ENCODE measurements at regions not wholly inside any gene's neighbourhood (a gene's known extent, or its start where the extent isn't known, plus 50 kb on each side); places are given as distances from the start of the nearest gene placed in this dataset.

DNA sequence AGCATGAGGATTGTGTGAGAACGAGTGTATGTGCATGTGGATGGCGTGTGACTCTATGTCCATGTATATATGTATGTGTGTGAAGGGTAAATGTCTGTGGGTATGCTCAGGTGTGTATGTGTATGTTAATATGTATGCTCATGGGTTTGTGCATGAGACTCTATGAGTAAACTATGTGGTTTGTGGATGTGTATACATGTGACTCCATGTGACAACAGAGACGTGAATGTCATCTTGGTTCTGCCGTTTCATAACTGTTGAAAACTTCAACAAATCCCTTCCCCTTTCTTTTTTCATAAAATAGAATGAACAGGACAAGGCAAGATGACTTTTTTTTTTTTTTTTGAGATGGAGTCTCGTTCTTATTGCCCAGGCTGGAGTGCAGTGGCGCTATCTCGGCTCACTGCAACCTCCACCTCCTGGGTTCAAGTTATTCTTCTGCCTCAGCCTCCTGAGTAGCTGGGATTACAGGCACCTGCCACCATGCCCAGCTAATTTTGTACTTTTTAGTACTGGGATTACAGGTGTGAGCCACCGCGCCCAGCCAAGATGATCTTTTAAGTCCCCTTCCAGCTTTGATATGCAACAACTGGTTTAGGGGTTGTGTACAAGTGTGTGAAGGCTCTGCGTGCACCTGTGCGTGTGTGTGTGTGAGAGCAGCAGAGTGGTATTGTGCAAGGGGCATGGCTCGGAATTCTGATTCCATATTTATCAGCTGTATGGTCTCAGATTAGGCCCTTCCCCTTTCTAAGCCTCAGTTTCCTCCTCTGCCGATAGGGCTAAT is 106.3 kb downstream of the EBNA1BP2 start:
- DNase-seq (ENCODE audit: low read depth), result no peak

GRCh38 chr1:43065191-43065590 is 106.5 kb upstream of the SLC2A1 start:
- DNase-seq (ENCODE audit: low read depth), result no peak

DNA sequence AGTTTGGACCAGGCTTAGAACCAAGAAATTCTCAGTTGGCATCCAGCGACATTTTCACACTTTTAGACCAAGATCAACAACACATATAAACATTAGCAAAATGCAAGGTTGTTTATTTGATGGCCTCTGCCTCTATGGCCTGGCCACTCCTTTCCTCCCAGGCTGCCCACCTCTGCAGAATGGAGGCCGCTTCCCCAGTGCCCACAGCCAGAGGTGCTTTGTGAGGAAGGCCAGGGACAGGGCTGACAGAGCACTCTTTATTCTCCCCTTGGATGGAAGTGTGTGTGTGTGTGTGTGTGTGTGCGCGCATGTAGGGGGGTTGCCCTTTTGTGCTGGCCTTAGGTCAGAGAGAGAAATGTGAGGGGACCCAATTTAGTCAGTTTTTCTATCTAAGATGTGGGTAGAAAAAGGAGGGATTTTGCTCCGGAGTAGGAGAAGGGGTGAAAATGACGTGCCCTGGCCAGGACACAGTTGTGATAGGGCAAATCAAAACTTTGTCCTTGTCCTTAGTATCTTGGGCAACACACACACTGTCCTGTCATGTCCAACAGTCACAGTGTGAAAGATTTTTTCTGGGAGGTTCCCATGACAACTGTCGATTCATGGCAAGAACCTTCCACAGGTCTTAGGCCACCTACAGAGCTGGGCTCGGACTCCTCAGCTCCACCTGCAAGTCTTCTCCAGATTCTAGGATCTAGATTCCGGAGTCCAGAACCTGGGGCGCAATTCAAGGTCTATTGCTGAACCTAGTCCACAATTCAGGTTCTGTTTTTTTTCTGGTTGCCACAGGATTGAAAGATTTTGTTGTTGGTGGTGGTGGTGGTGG is 104.9 kb upstream of the SLC2A1 start:
- no peak for DNase-seq (ENCODE audit: low read depth)

DNA sequence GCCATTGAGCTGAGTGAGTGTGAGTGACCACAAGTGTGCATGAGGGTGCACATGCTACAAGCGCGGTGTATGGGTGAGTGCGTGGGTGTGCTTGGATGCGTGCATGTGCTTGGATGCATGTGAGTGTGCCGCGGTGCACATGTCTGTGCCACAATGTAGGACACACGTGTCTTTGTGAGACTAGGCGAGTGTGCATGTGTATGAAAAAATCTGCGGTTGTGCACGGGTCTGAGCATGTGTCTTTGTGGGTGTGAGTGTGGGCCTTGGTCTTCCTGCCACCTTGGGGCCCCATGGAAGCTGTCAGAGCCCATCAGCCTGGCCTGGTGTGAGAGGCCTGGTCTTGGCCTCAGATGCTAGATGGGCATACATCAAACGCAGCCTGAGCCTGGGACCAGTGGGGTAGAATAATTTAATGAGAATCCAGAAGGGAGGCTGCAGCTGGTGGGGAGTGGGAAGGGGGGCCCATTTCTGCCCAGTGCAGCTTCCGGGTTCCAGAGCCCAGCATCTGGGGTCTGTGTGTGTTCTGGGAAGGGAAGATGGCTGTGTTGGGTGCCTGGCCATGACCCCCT is 103.9 kb upstream of the SLC2A1 start:
- no peak for DNase-seq (ENCODE audit: low read depth)

GRCh38 chr1:43061757-43062156 is 103.1 kb upstream of the SLC2A1 start:
- no peak for DNase-seq (ENCODE audit: low read depth)

- no peak for DNase-seq (ENCODE audit: low read depth)
Measured at GRCh38 chr1:43059640-43060574, 101.2 kb upstream of the SLC2A1 start.

DNA sequence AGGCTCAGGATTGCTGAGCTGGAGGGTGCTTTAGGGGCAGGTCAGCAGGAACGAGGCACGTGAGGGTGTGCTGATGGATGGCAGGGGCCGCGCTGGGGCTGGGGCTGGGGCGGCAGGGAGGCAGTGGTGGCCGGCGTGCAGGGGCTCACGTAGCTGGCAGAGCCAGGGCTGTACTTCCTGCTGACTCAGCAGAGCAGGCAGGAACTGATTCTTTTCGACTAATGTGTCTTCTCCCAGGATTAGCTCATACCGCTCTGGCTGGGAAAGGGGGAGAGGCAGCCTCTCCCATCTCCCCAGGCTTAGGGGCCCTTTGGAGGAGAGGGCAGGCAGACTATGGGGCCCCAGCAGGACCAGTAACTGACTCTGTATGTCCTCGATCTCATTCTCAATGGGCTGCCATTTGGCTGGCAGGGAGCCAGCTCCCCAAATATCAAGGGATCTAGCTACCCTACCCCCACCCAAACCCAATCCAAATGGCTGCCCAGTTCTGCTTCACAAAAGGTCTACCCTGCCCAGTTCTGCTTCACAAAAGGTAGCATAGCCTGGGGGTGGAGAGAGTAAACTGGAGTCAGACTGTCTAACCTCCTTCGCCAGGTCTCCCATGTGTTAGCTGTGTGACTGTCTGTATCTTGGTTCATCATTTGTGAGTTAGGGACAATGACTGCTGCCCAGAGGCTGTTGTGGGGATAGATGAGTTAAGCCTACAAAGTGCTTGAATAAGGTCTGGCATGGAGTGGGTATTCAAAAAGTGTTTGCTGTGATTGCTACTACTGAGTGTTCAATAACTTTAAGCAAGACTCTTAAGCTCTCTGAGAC is 100.1 kb upstream of the SLC2A1 start:
- DNase-seq (ENCODE audit: low read depth), result no peak

- DNase-seq (ENCODE audit: low read depth), result no peak
Measured at GRCh38 chr1:43058056-43058455, 99.4 kb upstream of the SLC2A1 start.

DNA sequence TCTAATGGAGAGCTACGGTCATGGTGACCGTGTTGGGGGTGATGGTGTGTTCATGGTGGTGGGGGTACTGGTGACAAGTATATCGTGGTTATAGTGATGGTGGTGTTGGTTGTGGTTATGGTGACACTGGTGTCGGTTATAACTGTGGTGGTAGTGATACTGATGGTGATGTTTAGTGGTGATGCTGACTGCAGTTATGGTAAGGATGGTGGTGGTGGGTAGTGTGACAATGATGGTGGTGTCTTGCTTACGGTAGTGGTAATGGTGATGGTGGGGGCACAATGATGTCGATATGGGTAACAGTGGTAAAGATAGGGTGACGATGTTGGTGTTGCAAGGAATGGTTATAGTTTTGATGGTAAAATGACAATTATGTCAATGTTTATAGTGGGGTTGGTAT is 98.9 kb upstream of the SLC2A1 start:
- no peak for DNase-seq (ENCODE audit: low read depth)

- no peak for DNase-seq (ENCODE audit: low read depth)
Measured at GRCh38 chr1:43056981-43057391, 98.3 kb upstream of the SLC2A1 start.

- DNase-seq (ENCODE audit: low read depth), result no peak
Measured at GRCh38 chr1:43056460-43056859, 97.8 kb upstream of the SLC2A1 start.

DNA sequence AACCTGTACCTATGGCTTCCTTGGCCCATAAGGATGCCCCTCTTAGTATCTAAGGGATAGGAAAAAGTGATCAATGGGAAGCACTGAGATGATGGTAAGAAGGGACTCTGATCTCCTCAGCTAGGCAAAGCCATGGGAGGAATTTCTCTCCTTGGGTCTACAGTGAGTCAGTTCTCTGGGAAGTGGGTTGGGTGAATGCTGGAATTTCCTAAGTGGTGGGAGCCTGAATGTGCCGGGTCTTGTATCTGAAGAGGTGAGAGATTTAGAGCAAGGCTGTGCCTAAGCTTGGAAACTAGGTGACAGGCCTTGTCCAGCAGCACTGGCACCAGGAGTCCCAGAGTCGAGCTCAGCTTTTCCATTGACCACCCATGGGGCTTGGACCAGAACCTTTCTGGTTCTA is 96.3 kb upstream of the SLC2A1 start:
- DNase-seq (ENCODE audit: low read depth), result no peak

DNA sequence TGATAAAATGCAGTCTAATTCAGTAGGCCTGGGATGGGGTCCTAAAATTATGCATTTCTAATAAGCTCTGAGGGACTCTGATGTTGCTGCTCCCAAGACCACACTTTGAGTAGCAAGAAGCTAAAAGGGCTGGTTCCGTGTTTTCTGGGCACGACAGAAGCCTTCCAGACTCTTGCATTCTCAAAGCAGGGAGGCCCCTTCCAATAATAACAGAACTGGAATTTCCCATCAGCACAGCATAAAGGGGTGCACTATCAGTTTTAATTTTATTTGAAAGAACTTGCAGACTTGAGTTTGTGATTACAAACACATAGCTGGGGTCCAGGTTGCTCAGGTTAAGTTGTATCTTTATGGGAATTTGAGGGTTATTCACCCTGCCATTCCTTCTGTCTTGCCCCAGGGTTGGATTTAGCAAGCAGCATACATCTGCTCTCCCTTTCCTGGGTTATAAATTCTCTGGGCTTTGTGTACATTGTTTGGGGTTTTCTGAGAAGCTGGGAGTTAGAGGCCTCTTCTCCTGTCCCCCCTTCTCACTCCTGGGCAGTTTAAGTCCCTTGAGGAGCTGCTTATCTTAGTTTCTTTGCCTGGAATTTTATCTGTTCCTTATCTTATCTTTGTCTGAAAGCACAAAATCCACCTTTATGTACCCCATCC is 94.2 kb upstream of the SLC2A1 start:
- no peak for DNase-seq (ENCODE audit: low read depth)

DNA sequence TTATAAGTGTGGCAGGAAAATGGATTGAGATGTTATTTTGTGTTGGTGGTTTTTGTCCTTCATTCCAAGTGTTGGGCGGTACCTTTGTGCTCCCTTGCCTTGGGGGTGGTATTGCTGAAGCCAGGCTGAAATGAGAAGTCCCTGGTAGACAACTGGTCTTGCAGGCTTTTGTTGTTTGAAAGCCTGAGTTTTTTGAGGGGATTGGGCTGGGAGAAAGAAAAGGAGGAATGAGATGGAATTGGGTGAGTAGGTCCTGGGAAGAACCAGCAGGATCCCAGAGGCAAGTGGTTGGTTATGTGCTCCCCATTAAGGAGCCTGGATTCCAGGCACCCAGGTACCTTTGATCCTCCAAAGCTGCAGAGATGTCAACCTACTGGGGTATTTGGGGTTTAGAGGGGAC is 93.7 kb upstream of the SLC2A1 start:
- DNase-seq (ENCODE audit: low read depth), result no peak

- no peak for DNase-seq (ENCODE audit: low read depth)
Measured at GRCh38 chr1:43049481-43049880, 90.8 kb upstream of the SLC2A1 start.

DNA sequence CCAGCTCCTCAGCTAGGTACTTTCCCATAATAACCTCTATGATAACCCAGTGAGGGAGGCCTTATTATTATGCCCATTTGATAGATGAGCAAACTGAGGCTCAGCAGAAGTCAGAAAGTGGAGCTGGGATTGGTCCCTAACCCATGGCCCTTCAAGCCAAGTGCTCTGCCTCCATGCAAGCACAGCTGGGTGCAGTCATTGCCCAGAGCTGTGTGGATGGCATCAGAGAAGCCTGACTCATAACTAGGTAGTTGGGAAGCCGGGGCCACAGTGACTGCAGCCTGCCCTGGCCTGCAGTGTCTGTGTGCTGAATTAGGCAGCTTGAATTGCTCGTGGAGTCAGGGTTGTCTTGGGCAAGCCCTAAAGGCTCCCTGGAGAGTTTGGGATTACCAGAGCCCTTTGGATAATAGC is 89.9 kb upstream of the SLC2A1 start:
- no peak for DNase-seq (ENCODE audit: low read depth)

DNA sequence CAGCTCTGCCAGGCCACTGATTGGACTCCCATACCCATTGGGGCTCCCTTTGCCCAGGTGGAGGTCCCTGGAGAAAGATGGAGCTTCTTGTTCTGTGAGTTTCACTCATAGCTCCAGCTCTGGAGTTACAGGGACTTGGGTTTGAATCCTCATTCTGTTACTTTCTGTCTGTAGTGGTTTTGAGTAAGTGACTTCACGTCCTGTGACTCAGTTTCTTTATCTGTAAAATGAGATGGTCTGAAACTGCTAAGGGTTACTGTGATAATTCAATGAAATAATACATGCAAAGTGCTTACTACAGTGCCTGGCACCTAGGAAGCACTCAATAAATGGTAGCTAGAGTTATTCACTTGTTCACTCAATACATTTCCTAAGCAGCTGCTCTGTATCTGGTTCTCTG is 88.5 kb upstream of the SLC2A1 start:
- DNase-seq (ENCODE audit: low read depth), result no peak

DNA sequence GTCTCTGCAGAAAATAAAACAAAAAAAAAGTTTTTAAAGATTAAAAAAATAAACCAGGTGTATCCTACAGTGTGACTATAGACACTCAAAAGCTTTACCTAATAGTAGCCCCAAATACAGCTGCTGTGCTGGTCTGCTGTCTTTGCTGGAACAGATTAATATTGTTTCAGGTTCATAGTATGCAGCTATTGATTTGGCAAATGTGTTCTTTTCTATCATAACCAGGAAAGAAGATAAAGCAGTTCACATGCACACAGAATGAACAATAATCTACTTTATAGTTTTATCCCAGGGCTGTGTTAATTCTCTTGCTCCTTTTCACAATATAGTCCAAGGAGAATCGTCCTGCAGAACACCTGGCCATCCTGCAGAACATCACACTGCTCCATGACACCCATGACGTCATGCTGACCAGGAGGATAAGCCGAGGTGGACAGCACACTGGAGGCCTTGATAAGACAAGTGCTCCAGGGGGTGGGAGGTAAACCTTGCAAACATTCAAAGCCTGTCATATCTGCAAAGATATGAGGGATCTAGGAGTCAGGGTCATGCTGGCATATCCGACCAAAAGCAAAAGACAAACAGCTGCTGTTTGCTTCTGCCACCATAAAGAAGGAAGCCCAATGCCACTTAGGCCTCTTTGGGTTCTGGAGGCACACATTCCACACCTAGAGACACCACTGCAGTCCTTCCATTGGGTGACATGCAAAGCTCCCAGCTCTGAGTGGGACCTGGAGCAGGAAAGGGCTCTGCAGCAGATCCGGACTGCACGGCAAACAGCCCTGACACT is 86.1 kb upstream of the SLC2A1 start:
- DNase-seq (ENCODE audit: low read depth), result no peak

- no peak for DNase-seq (ENCODE audit: low read depth)
Measured at GRCh38 chr1:43043695-43044094, 85.0 kb upstream of the SLC2A1 start.
